Jurkat, Clone E6-1 (cell line): ENCODE measurements at regions not wholly inside any gene's neighbourhood (a gene's known extent, or its start where the extent isn't known, plus 50 kb on each side); places are given as distances from the start of the nearest gene placed in this dataset.

Experiments
- DNase-seq: peaks from one replicate; pipeline ENCODE4 v3.0.0-alpha.2; 2011; ENCODE audit warnings: low read depth, low spot score
- H3K4me3 ChIP-seq: 2 replicates; pipeline ENCODE4 v1.5.1; 2011; ENCODE audit warnings: mild to moderate bottlenecking, low read length, control low read depth, moderate library complexity

GRCh38 chr1:36723813-36724212 is 241.1 kb upstream of the CSF3R start:
- no peak overlapping the region for H3K4me3 ChIP-seq
- no peak for DNase-seq

- no peak for DNase-seq
- H3K4me3 ChIP-seq: no peak overlapping the region
Observed at GRCh38 chr1:36722871-36723270, 240.2 kb upstream of the CSF3R start.

- DNase-seq: no peak
Observed at GRCh38 chr1:36721261-36721660, 238.5 kb upstream of the CSF3R start.

GRCh38 chr1:36717431-36717830 is 234.7 kb upstream of the CSF3R start:
- H3K4me3 ChIP-seq: no peak overlapping the region
- no peak for DNase-seq

More at GRCh38 chr1:36721261-36721660, 238.5 kb upstream of the CSF3R start:
- no peak overlapping the region for H3K4me3 ChIP-seq

- no peak for DNase-seq
- H3K4me3 ChIP-seq: no peak overlapping the region
Observed at GRCh38 chr1:36715797-36716196, 233.1 kb upstream of the CSF3R start.

GRCh38 chr1:36714301-36714700 is 231.6 kb upstream of the CSF3R start:
- DNase-seq: no peak

GRCh38 chr1:36711480-36711879 is 228.8 kb upstream of the CSF3R start:
- no peak for DNase-seq

More at GRCh38 chr1:36714301-36714700, 231.6 kb upstream of the CSF3R start:
- no peak overlapping the region for H3K4me3 ChIP-seq

GRCh38 chr1:36710951-36711350 is 228.2 kb upstream of the CSF3R start:
- H3K4me3 ChIP-seq: no peak overlapping the region
- no peak for DNase-seq

More at GRCh38 chr1:36711480-36711879, 228.8 kb upstream of the CSF3R start:
- no peak overlapping the region for H3K4me3 ChIP-seq

- H3K4me3 ChIP-seq: no peak overlapping the region
- DNase-seq: no peak
Observed at GRCh38 chr1:36709869-36710481, 227.3 kb upstream of the CSF3R start.

- DNase-seq: no peak
- H3K4me3 ChIP-seq: no peak overlapping the region
Observed at GRCh38 chr1:36708587-36708986, 225.9 kb upstream of the CSF3R start.

GRCh38 chr1:36707221-36707620 is 224.5 kb upstream of the CSF3R start:
- DNase-seq: no peak
- no peak overlapping the region for H3K4me3 ChIP-seq

GRCh38 chr1:36706416-36706815 is 223.7 kb upstream of the CSF3R start:
- no peak overlapping the region for H3K4me3 ChIP-seq
- DNase-seq: no peak

GRCh38 chr1:36705629-36706028 is 222.9 kb upstream of the CSF3R start:
- DNase-seq: no peak
- no peak overlapping the region for H3K4me3 ChIP-seq

- DNase-seq: peak; percentile 63
- no peak overlapping the region for H3K4me3 ChIP-seq
Observed at GRCh38 chr1:36703526-36704208, 221.0 kb upstream of the CSF3R start.

- no peak overlapping the region for H3K4me3 ChIP-seq
- no peak for DNase-seq
Observed at GRCh38 chr1:36702963-36703362, 220.2 kb upstream of the CSF3R start.

- no peak for DNase-seq
- no peak overlapping the region for H3K4me3 ChIP-seq
Observed at GRCh38 chr1:36699113-36699911, 216.6 kb upstream of the CSF3R start.

GRCh38 chr1:36697836-36698605 is 215.3 kb upstream of the CSF3R start:
- H3K4me3 ChIP-seq: no peak overlapping the region
- no peak for DNase-seq

- DNase-seq: no peak
- no peak overlapping the region for H3K4me3 ChIP-seq
Observed at GRCh38 chr1:36696261-36696940, 213.7 kb upstream of the CSF3R start.

GRCh38 chr1:36693603-36694002 is 210.9 kb upstream of the CSF3R start:
- no peak for DNase-seq

More at GRCh38 chr1:36693603-36694002, 210.9 kb upstream of the CSF3R start:
- H3K4me3 ChIP-seq: no peak overlapping the region
